ENCODE measurements at regions not wholly inside any gene's neighbourhood (a gene's known extent, or its start where the extent isn't known, plus 50 kb on each side); places are given as distances from the start of the nearest gene placed in this dataset.

GRCh38 chr7:55274156-55274555 is 91.0 kb upstream of the LANCL2 start:
- no peaks in the 10 kb centered on the region for H3K9me3 Mint-ChIP-seq
- no peaks in the 10 kb centered on the region for H3F3A ChIP-seq (replicated peaks; ENCODE audit: low read depth)
- no peaks in the 10 kb centered on the region for H3K79me2 ChIP-seq (replicated peaks; ENCODE audit: insufficient read depth)
- H3K9me2 ChIP-seq (ENCODE audit: insufficient read depth), result 0 out of 2 replicates have a peak, but pooled peaks cover 2% of the 10 kb centered on the region
- no peak overlapping the region for H3K4me3 ChIP-seq
- H3K36me3 Mint-ChIP-seq (ENCODE audit: low read depth), result no peaks in the 10 kb centered on the region
- no peaks in the 10 kb centered on the region for H4K20me1 ChIP-seq (replicated peaks; ENCODE audit: insufficient read depth)
- DNase-seq (ENCODE audit: low spot score), result no peak
- H3K4me1 ChIP-seq (ENCODE audit: insufficient read depth), result no peaks in the 10 kb centered on the region
- no peak overlapping the region for H2AFZ ChIP-seq
- no peak overlapping the region for H3K27ac ChIP-seq (ENCODE audit: low read depth)
- no peak for TF ChIP-seq ZNF114 (CRISPR knock-in tag; IDR thresholded peaks at IDR 0.05)
- TF ChIP-seq STAT1 (IDR thresholded peaks at IDR 0.05; ENCODE audit: unreplicated experiment), result no peak
- TF ChIP-seq JUNB (IDR thresholded peaks at IDR 0.05; ENCODE audit: unreplicated experiment), result no peak
- no peak for TF ChIP-seq CREB1 (CRISPR knock-in tag; IDR thresholded peaks at IDR 0.05; ENCODE audit: low read depth)
- no peak for TF ChIP-seq REST (IDR thresholded peaks at IDR 0.05; ENCODE audit: unreplicated experiment)
- no peak for TF ChIP-seq EZH2 (IDR thresholded peaks at IDR 0.05; ENCODE audit: low read depth, unreplicated experiment)
- no peak for TF ChIP-seq CTCF (conservative IDR thresholded peaks at IDR 0.05; ENCODE audit: low read depth in 2 of 2)
- no peak for TF ChIP-seq ETS1 (IDR thresholded peaks at IDR 0.05)
- no peak for TF ChIP-seq EZH2phosphoT487 (IDR thresholded peaks at IDR 0.05; ENCODE audit: unreplicated experiment)
- no peak for TF ChIP-seq ZNF331 (CRISPR knock-in tag; IDR thresholded peaks at IDR 0.05; ENCODE audit: low read depth)
- no peak for TF ChIP-seq ZNF462 (CRISPR knock-in tag; IDR thresholded peaks at IDR 0.05)
- no peak for TF ChIP-seq NANOG (IDR thresholded peaks at IDR 0.05; ENCODE audit: borderline replicate concordance)
- no peak for TF ChIP-seq POLR2AphosphoS5 (IDR thresholded peaks at IDR 0.05; ENCODE audit: low read depth)
- no peak for ATAC-seq
- H3K27me3 ChIP-seq (ENCODE audit: insufficient read depth), result no peaks in the 10 kb centered on the region
- no peak overlapping the region for H3K4me3 Mint-ChIP-seq
- no peaks in the 10 kb centered on the region for H3K4me1 Mint-ChIP-seq
- H3K27me3 Mint-ChIP-seq (ENCODE audit: insufficient read depth, low read depth, poor library complexity), result peaks cover 11% of the 10 kb centered on the region
- no peak overlapping the region for H3K4me2 ChIP-seq
- H3K36me3 ChIP-seq (ENCODE audit: insufficient read depth), result no peaks in the 10 kb centered on the region
- H3K27ac Mint-ChIP-seq, result no peak overlapping the region
